ES-I3 (cell line): ENCODE measurements at regions not wholly inside any gene's neighbourhood (a gene's known extent, or its start where the extent isn't known, plus 50 kb on each side); places are given as distances from the start of the nearest gene placed in this dataset.

Experiments used
- H3K36me3 ChIP-seq: 2 replicates; pipeline ENCODE4 v1.6.1; 2013; ENCODE audit warnings: mild to moderate bottlenecking, low read length, control low read depth, moderate library complexity; ENCODE audit not compliant: insufficient read depth
- H3K4me1 ChIP-seq: 2 replicates; pipeline ENCODE4 v1.6.1; 2013; ENCODE audit warnings: mild to moderate bottlenecking, control low read depth, low read length; ENCODE audit not compliant: insufficient read depth
- H3K9ac ChIP-seq: 2 replicates; pipeline ENCODE4 v1.6.1; 2013; ENCODE audit warnings: low read depth, mild to moderate bottlenecking, low read length, moderate library complexity
- H3K9me3 ChIP-seq: 2 replicates; pipeline ENCODE4 v1.6.1; 2013; ENCODE audit warnings: mild to moderate bottlenecking, low read length, moderate library complexity; ENCODE audit not compliant: control insufficient read depth, insufficient read depth

- Histone ChIP-seq H3K4me1 (peaks cover 15% of the 10 kb centered on the region), H3K9ac (no peak overlapping the region)
Observed at GRCh38 chr13:30017880-30018279, 167.5 kb upstream of the UBL3 start.

GRCh38 chr13:30016398-30016797 lies 166.0 kb upstream of the UBL3 start:
- Histone ChIP-seq H3K4me1 (peaks cover 15% of the 10 kb centered on the region), H3K9ac (no peak overlapping the region), H3K9me3 (no peaks in the 10 kb centered on the region), H3K36me3 (no peaks in the 10 kb centered on the region)

More at GRCh38 chr13:30017880-30018279, 167.5 kb upstream of the UBL3 start:
- no peaks in the 10 kb centered on the region for H3K9me3 ChIP-seq
- H3K36me3 ChIP-seq = no peaks in the 10 kb centered on the region

DNA sequence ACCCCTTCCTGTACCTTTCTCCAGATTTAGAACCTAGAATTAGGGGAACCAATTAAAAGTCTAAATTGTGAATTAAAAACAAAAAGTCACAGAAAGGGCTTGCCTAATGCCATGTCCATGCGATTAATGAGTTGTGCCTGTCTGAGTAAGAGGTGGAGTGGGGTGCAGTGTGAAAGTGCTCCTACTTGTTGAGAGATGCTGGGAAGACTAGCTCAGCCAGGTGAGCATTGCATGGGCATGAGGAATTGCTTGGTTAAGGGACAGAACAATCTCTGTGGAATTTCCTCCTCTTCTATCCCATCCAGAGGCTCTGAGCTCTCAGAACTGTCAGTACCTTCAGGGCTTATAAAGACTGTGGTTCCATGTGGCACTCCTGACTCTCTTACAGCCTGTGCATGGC lies 159.0 kb upstream of the UBL3 start:
- Histone ChIP-seq H3K36me3 (no peaks in the 10 kb centered on the region), H3K4me1 (no peaks in the 10 kb centered on the region), H3K9me3 (no peaks in the 10 kb centered on the region), H3K9ac (no peak overlapping the region)

DNA sequence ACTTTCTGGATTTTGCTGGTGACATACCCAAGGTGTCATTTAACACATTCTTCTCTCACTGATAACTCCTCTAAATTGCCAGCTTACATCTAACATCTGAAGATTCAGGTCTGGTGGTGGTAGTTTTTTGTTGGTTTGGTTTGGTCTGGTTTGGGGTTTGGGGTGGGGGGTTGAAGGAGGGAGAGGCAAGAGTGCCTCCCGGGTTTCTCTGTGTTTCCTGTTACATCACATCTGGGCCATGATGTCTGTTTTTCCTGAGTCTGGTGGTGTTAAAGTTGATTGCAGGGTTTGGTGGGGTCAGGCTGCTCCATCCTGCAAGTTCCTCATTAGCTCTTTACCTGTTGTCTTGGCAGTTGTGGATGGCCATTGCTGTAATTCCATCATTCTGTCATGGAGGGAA lies 155.8 kb upstream of the UBL3 start:
- H3K9ac ChIP-seq = no peak overlapping the region
- no peaks in the 10 kb centered on the region for H3K9me3 ChIP-seq
- H3K4me1 ChIP-seq = no peaks in the 10 kb centered on the region
- H3K36me3 ChIP-seq = no peaks in the 10 kb centered on the region

DNA sequence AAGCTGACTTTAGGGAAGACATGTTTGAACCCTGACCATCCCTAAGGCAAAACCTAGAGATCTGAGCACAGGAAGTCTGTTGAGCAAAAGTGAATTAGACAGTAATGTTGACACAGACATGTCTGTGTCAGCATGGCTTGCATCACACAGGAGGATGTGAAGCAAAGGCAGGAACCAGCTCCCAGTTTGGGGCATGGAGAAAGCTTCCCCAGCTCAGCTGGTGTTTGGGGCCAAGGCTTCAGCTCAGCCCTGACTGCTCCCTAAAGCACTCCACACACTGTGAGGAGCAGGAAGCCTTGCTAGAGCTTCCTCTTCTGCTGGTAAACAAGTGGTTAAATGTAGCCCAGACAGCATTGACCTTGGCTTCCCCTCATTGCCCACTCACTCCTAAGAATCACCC lies 153.8 kb upstream of the UBL3 start:
- no peaks in the 10 kb centered on the region for H3K4me1 ChIP-seq
- H3K9ac ChIP-seq = no peak overlapping the region
- H3K36me3 ChIP-seq = no peaks in the 10 kb centered on the region

GRCh38 chr13:30002577-30002976 lies 152.2 kb upstream of the UBL3 start:
- Histone ChIP-seq H3K4me1 (no peaks in the 10 kb centered on the region), H3K9ac (no peak overlapping the region), H3K9me3 (no peaks in the 10 kb centered on the region), H3K36me3 (no peaks in the 10 kb centered on the region)

More for the DNA sequence above, 153.8 kb upstream of the UBL3 start:
- H3K9me3 ChIP-seq = no peaks in the 10 kb centered on the region

DNA sequence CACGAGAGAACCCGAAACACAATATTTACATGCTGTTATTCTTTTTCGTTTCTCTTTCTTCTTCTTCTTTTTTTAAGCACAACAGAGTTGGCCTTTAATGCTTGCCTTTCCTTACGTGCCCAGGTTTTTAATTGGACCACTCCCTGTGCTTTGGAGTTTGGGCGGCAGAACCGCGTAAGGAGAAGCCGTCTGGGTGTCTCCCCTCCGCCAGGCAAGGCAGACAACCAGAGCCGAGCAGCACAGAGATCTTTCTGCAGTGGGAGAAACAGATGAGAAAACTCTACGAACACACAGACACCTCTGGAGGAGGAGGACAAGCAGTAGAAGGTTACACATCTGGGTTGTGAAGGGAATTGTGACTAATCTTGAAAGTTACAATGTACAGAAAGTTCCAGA lies 150.0 kb upstream of the UBL3 start:
- Histone ChIP-seq H3K9ac (no peak overlapping the region), H3K9me3 (no peaks in the 10 kb centered on the region), H3K4me1 (no peaks in the 10 kb centered on the region), H3K36me3 (no peaks in the 10 kb centered on the region)

GRCh38 chr13:29999492-30000369 lies 149.3 kb upstream of the UBL3 start:
- H3K4me1 ChIP-seq = no peaks in the 10 kb centered on the region; the same call in 1 of the 2 replicates
- H3K36me3 ChIP-seq = no peaks in the 10 kb centered on the region
- H3K9ac ChIP-seq = no peak overlapping the region

DNA sequence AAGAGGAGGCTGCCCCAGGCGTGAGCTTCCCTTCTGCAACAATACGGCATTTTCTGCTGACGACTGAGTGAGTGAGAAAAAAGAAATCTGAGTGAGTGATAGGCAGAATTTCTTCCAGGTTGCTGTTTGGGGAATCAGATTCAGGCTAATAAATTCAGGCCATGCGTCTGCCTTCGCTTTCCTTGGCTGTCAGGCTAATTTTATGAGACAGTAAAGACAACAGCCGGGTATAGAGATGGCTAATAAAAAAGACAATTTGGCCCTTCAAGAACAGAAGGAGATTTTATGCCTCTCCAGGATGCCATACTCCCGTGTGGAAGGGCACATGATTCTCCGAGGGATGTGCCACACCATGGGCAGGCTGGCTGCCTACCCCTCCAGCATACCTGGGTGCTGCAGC lies 145.9 kb upstream of the UBL3 start:
- no peaks in the 10 kb centered on the region; the same call in 1 of the 2 replicates for H3K4me1 ChIP-seq
- H3K9ac ChIP-seq = no peak overlapping the region
- no peaks in the 10 kb centered on the region for H3K36me3 ChIP-seq
- no peaks in the 10 kb centered on the region for H3K9me3 ChIP-seq

More at GRCh38 chr13:29999492-30000369, 149.3 kb upstream of the UBL3 start:
- no peaks in the 10 kb centered on the region for H3K9me3 ChIP-seq

- no peaks in the 10 kb centered on the region; the same call in 1 of the 2 replicates for H3K4me1 ChIP-seq
- no peaks in the 10 kb centered on the region for H3K9me3 ChIP-seq
- H3K9ac ChIP-seq = no peak overlapping the region
- no peaks in the 10 kb centered on the region for H3K36me3 ChIP-seq
Observed at GRCh38 chr13:29994911-29995595, 144.6 kb upstream of the UBL3 start.

- Histone ChIP-seq H3K9me3 (no peaks in the 10 kb centered on the region), H3K9ac (no peak overlapping the region), H3K36me3 (no peaks in the 10 kb centered on the region), H3K4me1 (no peaks in the 10 kb centered on the region; the same call in 1 of the 2 replicates)
Observed at GRCh38 chr13:29993716-29994488, 143.5 kb upstream of the UBL3 start.

DNA sequence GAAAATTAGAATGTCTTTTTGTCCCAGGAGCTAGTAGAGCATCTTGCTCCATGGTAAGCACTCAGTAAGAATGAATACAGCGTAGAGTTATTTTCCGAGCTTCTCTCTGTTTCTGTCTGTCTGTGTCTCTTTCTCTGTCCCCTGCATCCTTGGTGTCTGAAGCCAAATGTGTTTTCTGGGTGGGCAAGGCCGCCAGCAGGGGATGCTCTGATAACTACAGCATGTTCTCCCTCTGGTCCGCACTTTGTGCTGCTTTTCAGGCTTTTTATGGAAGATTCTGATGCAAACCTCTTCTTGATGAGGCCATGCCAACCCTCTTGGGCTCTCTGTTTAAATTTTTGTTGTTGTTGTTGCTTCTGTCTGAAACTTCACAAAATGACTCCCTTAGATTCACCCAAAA lies 142.8 kb upstream of the UBL3 start:
- Histone ChIP-seq H3K9me3 (no peaks in the 10 kb centered on the region; the same call in 1 of the 2 replicates), H3K4me1 (no peaks in the 10 kb centered on the region; the same call in 1 of the 2 replicates), H3K36me3 (no peaks in the 10 kb centered on the region), H3K9ac (no peak overlapping the region)

DNA sequence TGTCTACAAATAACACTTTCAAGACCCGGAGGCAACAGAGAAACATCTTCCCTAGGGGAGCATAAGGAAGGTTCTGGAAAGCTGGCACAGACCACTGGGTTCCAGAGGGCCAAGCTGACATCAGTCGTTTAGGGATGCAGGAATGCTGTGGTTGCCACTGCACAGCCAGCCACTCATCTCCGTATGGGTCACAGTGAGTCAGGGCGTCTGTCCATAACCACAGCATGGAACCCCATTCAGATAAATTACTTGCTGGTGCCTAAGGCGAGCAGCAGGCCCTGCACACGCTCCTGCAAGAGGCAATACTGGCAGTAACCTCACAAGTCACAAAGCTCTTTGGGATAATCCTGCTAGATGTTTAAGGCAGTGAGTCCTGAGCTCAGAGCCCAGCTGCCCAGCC lies 140.9 kb upstream of the UBL3 start:
- H3K9ac ChIP-seq = no peak overlapping the region

GRCh38 chr13:29987340-29987739 lies 136.9 kb upstream of the UBL3 start:
- Histone ChIP-seq H3K4me1 (no peaks in the 10 kb centered on the region), H3K9me3 (peaks cover 2% of the 10 kb centered on the region), H3K36me3 (no peaks in the 10 kb centered on the region), H3K9ac (no peak overlapping the region)

More for the DNA sequence above, 140.9 kb upstream of the UBL3 start:
- Histone ChIP-seq H3K9me3 (peaks cover 2% of the 10 kb centered on the region), H3K36me3 (no peaks in the 10 kb centered on the region), H3K4me1 (no peaks in the 10 kb centered on the region; the same call in 1 of the 2 replicates)
